HEK293T (cell line): ENCODE measurements at regions not wholly inside any gene's neighbourhood (a gene's known extent, or its start where the extent isn't known, plus 50 kb on each side); places are given as distances from the start of the nearest gene placed in this dataset.
"Not testable (repeated sequence)": the region's sequence is repeated elsewhere in the genome, so short reads cannot be mapped to it uniquely, and the experiment has no call there.

Source experiments
- CTCF ChIA-PET: fragments of 350-600 bp; formaldehyde crosslinking; extraction: SDS; loops from one replicate; lab custom pipeline; 2021; ENCODE audit warnings: antibody characterized with exemption, inconsistent platforms; lab: Yijun Ruan, JAX
- POLR2A ChIA-PET: fragments of 350-600 bp; formaldehyde crosslinking; extraction: SDS; loops from one replicate; lab custom pipeline; 2020; ENCODE audit warnings: antibody characterized with exemption, inconsistent platforms; lab: Yijun Ruan, JAX
- DNase-seq: peaks from one replicate; pipeline ENCODE4 v3.0.0; 2012; ENCODE audit warnings: mixed read lengths; ENCODE audit errors: extremely low spot score
- ARNT ChIP-seq: fragments of 450-650 bp; IDR thresholded peaks from 2 replicates; pipeline ENCODE4 v1.6.1; 2017; ENCODE audit warnings: mild to moderate bottlenecking
- BHLHE40 ChIP-seq: fragments of 450-650 bp; IDR thresholded peaks from 2 replicates; pipeline ENCODE4 v1.6.1; 2016; ENCODE audit warnings: mild to moderate bottlenecking, moderate library complexity, borderline replicate concordance
- CTBP1 ChIP-seq: fragments of 450-650 bp; IDR thresholded peaks from 2 replicates; pipeline ENCODE4 v1.6.1; 2016; ENCODE audit warnings: borderline replicate concordance
- ELF4 ChIP-seq: fragments of 450-650 bp; IDR thresholded peaks from 2 replicates; pipeline ENCODE4 v1.6.1; 2017; ENCODE audit warnings: antibody characterized with exemption
- FOXA1 ChIP-seq: fragments of 450-650 bp; IDR thresholded peaks from 2 replicates; pipeline ENCODE4 v1.6.1; 2016; ENCODE audit warnings: mild to moderate bottlenecking
- FOXK2 ChIP-seq: fragments of 450-650 bp; IDR thresholded peaks from 2 replicates; pipeline ENCODE4 v1.6.1; 2016; ENCODE audit warnings: mild to moderate bottlenecking
- FOXM1 ChIP-seq: fragments of 450-650 bp; IDR thresholded peaks from 2 replicates; pipeline ENCODE4 v1.6.1; 2017; ENCODE audit warnings: mild to moderate bottlenecking, borderline replicate concordance
- HDGF ChIP-seq: fragments of 450-650 bp; IDR thresholded peaks from 2 replicates; pipeline ENCODE4 v1.6.1; 2017; ENCODE audit warnings: antibody characterized with exemption, borderline replicate concordance
- L3MBTL2 ChIP-seq: fragments of 450-650 bp; conservative IDR thresholded peaks from 2 replicates; pipeline ENCODE4 v1.6.1; 2016; ENCODE audit warnings: mild to moderate bottlenecking
- LEF1 ChIP-seq: fragments of 450-650 bp; IDR thresholded peaks from 2 replicates; pipeline ENCODE4 v1.6.1; 2017; ENCODE audit warnings: mild to moderate bottlenecking, borderline replicate concordance
- NFRKB ChIP-seq: fragments of 450-650 bp; IDR thresholded peaks from 2 replicates; pipeline ENCODE4 v1.6.1; 2016; ENCODE audit warnings: mild to moderate bottlenecking, moderate library complexity
- PKNOX1 ChIP-seq: fragments of 450-650 bp; IDR thresholded peaks from 2 replicates; pipeline ENCODE4 v1.6.1; 2016
- SP1 ChIP-seq: fragments of 450-650 bp; IDR thresholded peaks from 2 replicates; pipeline ENCODE4 v1.6.1; 2017
- SUZ12 ChIP-seq: fragments of 450-650 bp; IDR thresholded peaks from 2 replicates; pipeline ENCODE4 v1.6.1; 2016; ENCODE audit warnings: mild to moderate bottlenecking
- TARDBP ChIP-seq: fragments of 450-650 bp; IDR thresholded peaks from 2 replicates; pipeline ENCODE4 v1.6.1; 2016
- ZNF384 ChIP-seq: fragments of 450-650 bp; IDR thresholded peaks from 2 replicates; pipeline ENCODE4 v1.6.1; 2016

GRCh38 chr9:71465392-71465791, 302.9 kb downstream of the CEMIP2 start:
- DNase-seq = no peak
- TF ChIP-seq SP1 (no peak), NFRKB (no peak), LEF1 (no peak)
- ChIA-PET CTCF (no interaction called here), POLR2A (no interaction called here)

- POLR2A ChIA-PET = no interaction called here
Measured at GRCh38 chr9:71459082-71459481, 309.2 kb downstream of the CEMIP2 start.

GRCh38 chr9:71446473-71447411, 321.6 kb downstream of the CEMIP2 start:
- CTCF ChIA-PET = no interaction called here
- POLR2A ChIA-PET = no interaction called here
- TF ChIP-seq FOXK2 (no peak), L3MBTL2 (peak; percentile 51; the same call in 1 of the 2 replicates), ARNT (peak; percentile 98), BHLHE40 (peak; percentile 35; the same call in 1 of the 2 replicates), ELF4 (no peak)
- DNase-seq = peak; percentile 73

More at GRCh38 chr9:71459082-71459481, 309.2 kb downstream of the CEMIP2 start:
- no peak for TF ChIP-seq SP1
- no peak for DNase-seq
- CTCF ChIA-PET = no interaction called here

- ChIA-PET CTCF (no interaction called here), POLR2A (no interaction called here)
- DNase-seq = no peak
- no peak for TF ChIP-seq ZNF384
- no peak for TF ChIP-seq L3MBTL2
- no peak for TF ChIP-seq FOXA1
Measured at GRCh38 chr9:71446106-71446472, 322.2 kb downstream of the CEMIP2 start.

GRCh38 chr9:71442937-71443336, 321.5 kb upstream of the TRPM3 start:
- POLR2A ChIA-PET = no interaction called here

GRCh38 chr9:71441266-71441665, 319.8 kb upstream of the TRPM3 start:
- POLR2A ChIA-PET = no interaction called here
- no peak for DNase-seq
- TF ChIP-seq FOXM1 (no peak), SP1 (no peak), CTBP1 (no peak), BHLHE40 (no peak), HDGF (no peak), L3MBTL2 (no peak), NFRKB (no peak), LEF1 (no peak)
- CTCF ChIA-PET = no interaction called here

More at GRCh38 chr9:71442937-71443336, 321.5 kb upstream of the TRPM3 start:
- CTCF ChIA-PET = no interaction called here
- no peak for TF ChIP-seq PKNOX1
- no peak for TF ChIP-seq LEF1
- no peak for TF ChIP-seq HDGF
- no peak for TF ChIP-seq BHLHE40
- DNase-seq = no peak

GRCh38 chr9:71431931-71432330, 310.5 kb upstream of the TRPM3 start:
- no peak for DNase-seq
- TF ChIP-seq BHLHE40 = no peak
- no peak for TF ChIP-seq SP1
- TF ChIP-seq TARDBP = no peak
- no peak for TF ChIP-seq NFRKB
- no peak for TF ChIP-seq HDGF
- TF ChIP-seq CTBP1 = no peak
- TF ChIP-seq FOXA1 = no peak
- no peak for TF ChIP-seq ELF4
- TF ChIP-seq FOXK2 = no peak
- no peak for TF ChIP-seq L3MBTL2
- no peak for TF ChIP-seq FOXM1
- no peak for TF ChIP-seq SUZ12
- TF ChIP-seq ZNF384 = no peak
- TF ChIP-seq LEF1 = no peak
- no peak for TF ChIP-seq PKNOX1
- no peak for TF ChIP-seq ARNT
- CTCF ChIA-PET = no interaction called here
- POLR2A ChIA-PET = no interaction called here

GRCh38 chr9:71407341-71407740, 285.9 kb upstream of the TRPM3 start:
- POLR2A ChIA-PET, DNase-seq, CTCF ChIA-PET: not testable (repeated sequence)
